Effector memory CD8-positive, alpha-beta T cell (primary cell): ENCODE measurements at regions not wholly inside any gene's neighbourhood (a gene's known extent, or its start where the extent isn't known, plus 50 kb on each side); places are given as distances from the start of the nearest gene placed in this dataset.
"Not testable (repeated sequence)": the region's sequence is repeated elsewhere in the genome, so short reads cannot be mapped to it uniquely, and the experiment has no call there.

Experiments used
- ATAC-seq: fragments of 150-1000 bp; cut with Tn5 transposase; replicated peaks from 2 replicates; pipeline ENCODE4 v1.10.0; 2021; ENCODE audit warnings: mild to moderate bottlenecking, moderate library complexity
- DNase-seq, 3 experiments: peaks; one replicate each; pipeline ENCODE4 v3.0.0; 2021
- H3K27ac Mint-ChIP-seq, 2 donors: one replicate each; pipeline ENCODE4 v1.8.0; 2022; ENCODE audit warnings: mild to moderate bottlenecking in 2 of 2, mixed read lengths in 2 of 2, moderate library complexity in 2 of 2
- H3K27me3 Mint-ChIP-seq, 2 donors: one replicate each; pipeline ENCODE4 v1.8.0; 2022; ENCODE audit warnings: mixed read lengths in 2 of 2
- H3K36me3 Mint-ChIP-seq: one replicate; pipeline ENCODE4 v1.8.0; 2022; ENCODE audit warnings: mild to moderate bottlenecking, moderate library complexity, mixed read lengths; ENCODE audit not compliant: insufficient read depth
- H3K4me1 Mint-ChIP-seq, 2 donors: one replicate each; pipeline ENCODE4 v1.8.0; 2022; ENCODE audit warnings: low read depth in 2 of 2, mixed read lengths in 2 of 2
- H3K4me3 Mint-ChIP-seq, 2 donors: one replicate each; pipeline ENCODE4 v1.8.0; 2022; ENCODE audit warnings: mild to moderate bottlenecking in 2 of 2, mixed read lengths in 2 of 2, moderate library complexity in 2 of 2
- H3K9me3 Mint-ChIP-seq, 2 donors: one replicate each; pipeline ENCODE4 v1.8.0; 2022; ENCODE audit warnings: mixed read lengths in 2 of 2

DNA sequence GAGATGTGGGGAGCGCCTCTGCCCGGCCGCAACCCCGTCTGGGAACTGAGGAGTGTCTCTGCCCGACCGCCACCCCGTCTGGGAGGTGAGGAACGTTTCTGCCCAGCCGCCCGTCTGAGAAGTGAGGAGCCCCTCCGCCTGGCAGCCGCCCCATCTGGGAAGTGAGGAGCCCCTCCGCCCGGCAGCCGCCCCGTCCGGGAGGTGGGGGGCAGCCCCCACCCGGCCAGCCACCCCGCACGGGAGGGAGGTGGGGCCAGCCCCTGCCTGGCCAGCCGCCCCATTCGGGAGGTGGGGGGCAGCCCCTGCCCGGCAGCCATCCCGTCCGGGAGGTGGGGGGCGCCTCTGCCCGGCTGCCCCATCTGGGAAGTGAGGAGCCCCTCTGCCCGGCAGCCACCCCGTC lies 137.7 kb downstream of the KBTBD2 start:
- H3K36me3 Mint-ChIP-seq, H3K27ac Mint-ChIP-seq, H3K4me3 Mint-ChIP-seq, DNase-seq, H3K4me1 Mint-ChIP-seq, H3K9me3 Mint-ChIP-seq, ATAC-seq: not testable (repeated sequence)
- peaks cover 17 to 29% of the 10 kb centered on the region in 2 donors for H3K27me3 Mint-ChIP-seq

DNA sequence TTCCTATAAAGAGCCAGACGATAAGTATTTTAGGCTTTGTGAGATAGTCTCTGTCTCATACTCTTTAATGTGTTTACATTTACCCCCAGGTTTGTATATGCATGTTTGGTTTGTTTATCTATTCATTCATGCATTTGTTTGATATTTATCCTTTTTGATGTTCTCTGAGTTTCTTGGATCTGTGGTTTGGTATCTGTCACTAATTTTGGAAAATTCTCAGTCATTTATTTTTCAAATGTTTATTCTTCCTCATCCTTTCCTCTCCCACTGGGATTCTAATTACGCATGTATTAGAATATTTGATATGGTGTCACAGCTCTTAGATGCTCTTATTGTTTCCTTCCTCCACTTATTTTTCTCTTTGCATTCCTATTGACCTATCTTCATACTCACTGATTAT lies 143.2 kb downstream of the KBTBD2 start:
- H3K27me3 Mint-ChIP-seq, result peaks cover 38 to 39% of the 10 kb centered on the region in 2 donors
- not testable (repeated sequence) for H3K4me3 Mint-ChIP-seq, DNase-seq, H3K9me3 Mint-ChIP-seq, H3K36me3 Mint-ChIP-seq, H3K4me1 Mint-ChIP-seq, ATAC-seq, H3K27ac Mint-ChIP-seq

DNA sequence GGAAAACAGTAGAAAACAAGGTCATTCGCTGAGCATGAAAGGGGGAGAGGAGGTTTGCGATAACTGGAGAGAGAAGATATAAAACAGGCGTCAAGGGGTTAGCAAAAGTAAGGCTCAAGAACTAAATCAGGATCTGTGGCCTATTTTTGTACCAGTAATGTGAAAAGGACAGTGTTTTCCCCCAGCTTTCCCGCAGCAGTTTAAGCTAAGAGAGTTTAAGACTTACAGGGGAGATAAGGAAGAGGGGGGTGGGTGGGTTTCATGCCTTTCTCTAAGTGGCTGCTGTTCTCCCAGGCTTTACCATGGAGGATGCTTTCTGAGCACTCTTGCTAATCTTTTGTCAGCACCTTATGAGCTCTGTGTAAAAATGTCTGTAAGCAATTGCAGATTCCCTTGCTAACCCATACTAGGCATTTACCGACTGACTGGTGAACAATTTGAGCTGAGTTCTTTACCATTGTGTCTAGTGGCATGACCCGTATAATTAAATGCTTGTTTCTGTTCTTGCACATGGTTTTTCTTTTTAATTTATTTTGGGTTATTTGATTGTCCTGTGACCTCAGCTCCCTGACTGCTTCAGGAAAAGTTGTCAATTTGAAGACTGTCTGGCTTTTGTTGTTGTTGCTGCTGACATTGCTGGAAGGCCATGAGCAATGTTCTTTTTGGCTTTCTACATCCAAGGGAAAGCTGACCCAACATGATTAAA lies 144.0 kb downstream of the KBTBD2 start:
- not testable (repeated sequence) for H3K4me3 Mint-ChIP-seq, ATAC-seq, DNase-seq, H3K4me1 Mint-ChIP-seq, H3K9me3 Mint-ChIP-seq, H3K27ac Mint-ChIP-seq, H3K36me3 Mint-ChIP-seq
- peaks cover 38 to 39% of the 10 kb centered on the region in 2 donors for H3K27me3 Mint-ChIP-seq

DNA sequence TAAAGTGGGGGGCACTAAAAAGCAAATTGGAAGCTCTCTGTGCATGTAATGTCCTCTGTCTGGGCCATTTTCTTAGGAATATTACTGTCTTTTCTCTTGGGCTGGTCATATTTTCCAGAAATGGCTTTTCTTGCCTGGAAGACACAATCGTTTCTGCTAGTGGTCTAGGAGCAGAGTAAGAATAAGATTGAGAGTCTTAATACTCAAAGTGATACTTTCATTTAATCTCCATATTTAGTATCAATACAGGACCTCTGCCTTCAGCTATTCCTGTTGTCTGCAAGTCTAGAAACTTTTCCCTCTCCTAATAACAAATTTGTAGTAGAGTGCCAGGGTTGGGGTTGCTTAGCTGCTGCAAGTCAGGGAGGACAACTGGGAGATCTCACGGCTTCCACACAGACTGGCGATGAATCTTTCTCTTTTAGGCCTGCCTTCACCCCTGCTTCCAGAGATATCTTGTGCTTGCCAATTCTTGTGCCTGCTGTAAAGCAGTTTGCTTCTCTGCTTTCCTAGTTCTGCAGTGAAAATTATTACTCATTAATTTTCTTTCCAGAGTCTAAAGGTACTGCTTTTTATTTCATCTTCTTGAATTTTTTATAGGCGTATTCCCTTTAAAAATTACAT lies 149.6 kb downstream of the KBTBD2 start:
- H3K9me3 Mint-ChIP-seq, DNase-seq, H3K27ac Mint-ChIP-seq, ATAC-seq, H3K4me1 Mint-ChIP-seq, H3K4me3 Mint-ChIP-seq, H3K36me3 Mint-ChIP-seq: not testable (repeated sequence)
- H3K27me3 Mint-ChIP-seq, result peaks cover 16 to 21% of the 10 kb centered on the region in 2 donors

DNA sequence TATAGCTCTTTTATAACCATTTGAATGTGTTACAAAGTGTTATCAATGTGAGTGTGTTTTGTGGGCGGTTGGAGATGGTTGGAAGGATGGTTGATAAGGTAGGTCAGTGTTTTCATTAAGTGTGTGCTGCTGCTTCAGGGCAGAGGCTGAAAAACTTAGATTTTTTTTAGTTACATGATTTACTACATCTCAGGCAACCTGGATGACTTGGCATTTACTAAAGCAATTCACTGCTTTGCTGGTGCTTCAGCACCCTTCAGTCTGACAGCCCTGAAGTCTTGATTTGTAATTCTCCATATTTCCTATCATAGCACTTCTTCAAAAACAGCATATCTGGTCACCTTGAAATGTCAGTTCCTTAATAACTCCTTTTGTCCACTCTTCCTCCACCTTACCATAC lies 151.8 kb downstream of the KBTBD2 start:
- peaks cover 23 to 32% of the 10 kb centered on the region in 2 donors for H3K27me3 Mint-ChIP-seq
- H3K27ac Mint-ChIP-seq, DNase-seq, H3K4me3 Mint-ChIP-seq, H3K9me3 Mint-ChIP-seq, H3K36me3 Mint-ChIP-seq, H3K4me1 Mint-ChIP-seq, ATAC-seq: not testable (repeated sequence)

DNA sequence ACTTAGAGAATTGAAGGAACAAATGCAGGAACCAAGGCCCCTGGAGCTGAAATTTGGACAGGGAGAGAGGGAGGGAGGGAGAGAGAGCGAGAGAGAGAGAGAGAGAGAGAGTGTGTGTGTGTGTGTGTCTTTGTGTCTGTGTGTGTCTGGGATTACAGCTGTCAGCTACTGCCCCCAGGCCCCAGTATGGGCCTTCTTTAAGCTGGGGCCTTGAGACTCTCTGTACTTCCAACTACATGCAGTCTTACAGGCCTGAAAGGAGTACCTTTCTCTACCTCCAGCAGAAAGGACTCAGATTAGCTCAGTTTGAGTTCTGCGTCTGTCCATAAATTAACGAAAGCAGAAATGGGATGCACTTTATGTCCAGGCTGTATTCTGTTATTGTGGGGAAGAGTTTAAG lies 153.2 kb downstream of the KBTBD2 start:
- not testable (repeated sequence) for H3K27ac Mint-ChIP-seq, H3K36me3 Mint-ChIP-seq, H3K4me1 Mint-ChIP-seq

DNA sequence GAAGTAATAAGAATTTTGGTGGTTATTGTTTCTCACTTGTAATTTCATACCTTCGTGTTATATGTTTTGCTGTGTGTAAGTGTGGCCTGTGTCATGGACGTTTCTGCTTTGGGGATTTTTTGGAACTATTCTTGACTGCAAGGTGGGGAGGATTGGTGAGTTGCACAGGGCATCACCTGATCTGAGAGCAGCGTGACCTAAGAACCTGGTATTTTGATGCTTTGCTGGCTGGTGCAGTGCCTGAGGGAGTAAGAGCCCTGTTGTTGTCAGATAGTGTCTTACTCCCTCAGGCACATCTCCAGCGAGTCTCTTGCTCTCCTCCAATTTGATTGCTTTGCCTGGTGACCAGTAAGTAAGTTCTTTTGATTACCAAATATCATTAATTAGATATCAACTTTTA lies 158.8 kb downstream of the KBTBD2 start:
- H3K4me1 Mint-ChIP-seq, result not testable (repeated sequence)

More for the DNA sequence above, 153.2 kb downstream of the KBTBD2 start:
- not testable (repeated sequence) for H3K4me3 Mint-ChIP-seq, H3K9me3 Mint-ChIP-seq, DNase-seq, ATAC-seq
- H3K27me3 Mint-ChIP-seq, result peaks cover 14 to 26% of the 10 kb centered on the region in 2 donors

DNA sequence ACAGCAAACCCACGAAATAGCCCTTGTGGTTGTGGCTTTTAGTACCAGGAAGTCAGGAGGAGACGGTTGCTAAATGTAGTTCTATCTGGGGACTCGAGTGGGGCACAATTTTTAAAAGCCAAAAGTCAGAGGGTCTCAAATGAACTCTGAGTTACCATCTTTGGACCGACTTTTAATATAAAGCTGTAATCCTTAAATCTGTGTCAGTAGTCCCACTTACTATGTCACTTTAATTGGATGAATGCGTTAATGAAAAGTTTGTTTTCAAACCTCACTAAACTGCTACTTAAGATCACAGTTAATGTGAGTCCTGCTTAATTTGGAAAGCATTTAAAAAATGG lies 162.3 kb downstream of the KBTBD2 start:
- H3K9me3 Mint-ChIP-seq, H3K36me3 Mint-ChIP-seq, H3K27ac Mint-ChIP-seq, DNase-seq, H3K4me1 Mint-ChIP-seq, ATAC-seq: not testable (repeated sequence)
- Mint-ChIP-seq H3K4me3 (peak overlapping the region; percentile 54 to 81), H3K27me3 (peaks cover 27 to 35% of the 10 kb centered on the region in 2 donors)

More for the DNA sequence above, 158.8 kb downstream of the KBTBD2 start:
- H3K4me3 Mint-ChIP-seq, H3K27ac Mint-ChIP-seq, DNase-seq, ATAC-seq, H3K9me3 Mint-ChIP-seq, H3K36me3 Mint-ChIP-seq: not testable (repeated sequence)
- peaks cover 15 to 25% of the 10 kb centered on the region in 2 donors for H3K27me3 Mint-ChIP-seq

DNA sequence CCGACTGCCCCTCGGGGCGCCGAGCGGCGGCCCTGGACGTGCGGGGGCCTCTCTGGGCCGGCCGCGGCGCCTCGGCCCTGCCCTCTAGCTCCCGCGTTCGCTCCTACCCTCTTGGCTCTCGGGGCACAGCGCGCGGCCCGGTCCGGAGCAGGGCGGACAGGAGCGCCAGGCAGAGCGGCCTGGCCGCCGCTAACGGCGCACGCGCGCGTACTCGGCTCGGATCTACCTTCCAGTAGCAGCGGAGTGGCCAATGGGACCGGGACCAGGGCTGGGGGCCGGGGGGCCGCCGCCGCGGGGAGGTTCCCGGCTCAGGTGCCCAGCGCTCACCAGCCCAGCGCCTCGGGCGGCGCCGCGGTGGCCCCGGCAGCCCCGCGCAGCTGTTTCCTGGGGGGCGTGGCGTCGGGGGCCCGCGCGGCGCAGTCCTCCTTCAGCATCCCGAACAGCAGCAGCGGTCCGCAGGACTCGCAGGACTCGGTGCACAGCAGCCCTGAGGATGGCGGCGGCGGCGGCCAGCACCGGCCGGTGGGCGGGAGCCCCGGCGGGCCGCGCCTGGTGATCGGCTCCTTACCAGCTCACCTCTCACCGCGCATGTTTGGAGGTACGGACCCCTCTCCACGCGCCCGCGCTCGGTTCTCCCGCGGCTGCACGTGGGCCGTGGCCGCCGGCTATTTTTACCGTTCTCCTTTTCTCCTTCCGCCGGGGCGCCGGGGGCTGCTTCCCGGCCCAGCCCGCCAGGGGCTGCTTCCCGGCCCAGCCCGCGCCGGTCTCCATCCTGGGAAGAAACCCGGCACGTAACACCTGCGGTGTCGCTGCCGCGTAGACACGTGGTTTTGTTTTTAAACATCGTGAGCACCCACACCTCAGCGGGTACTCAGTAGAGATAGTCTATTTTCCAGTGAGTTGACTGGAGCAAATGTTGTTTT lies 162.9 kb downstream of the KBTBD2 start:
- H3K4me1 Mint-ChIP-seq, H3K27ac Mint-ChIP-seq: not testable (repeated sequence)
- H3K27me3 Mint-ChIP-seq, result peaks cover 31 to 42% of the 10 kb centered on the region in 2 donors

DNA sequence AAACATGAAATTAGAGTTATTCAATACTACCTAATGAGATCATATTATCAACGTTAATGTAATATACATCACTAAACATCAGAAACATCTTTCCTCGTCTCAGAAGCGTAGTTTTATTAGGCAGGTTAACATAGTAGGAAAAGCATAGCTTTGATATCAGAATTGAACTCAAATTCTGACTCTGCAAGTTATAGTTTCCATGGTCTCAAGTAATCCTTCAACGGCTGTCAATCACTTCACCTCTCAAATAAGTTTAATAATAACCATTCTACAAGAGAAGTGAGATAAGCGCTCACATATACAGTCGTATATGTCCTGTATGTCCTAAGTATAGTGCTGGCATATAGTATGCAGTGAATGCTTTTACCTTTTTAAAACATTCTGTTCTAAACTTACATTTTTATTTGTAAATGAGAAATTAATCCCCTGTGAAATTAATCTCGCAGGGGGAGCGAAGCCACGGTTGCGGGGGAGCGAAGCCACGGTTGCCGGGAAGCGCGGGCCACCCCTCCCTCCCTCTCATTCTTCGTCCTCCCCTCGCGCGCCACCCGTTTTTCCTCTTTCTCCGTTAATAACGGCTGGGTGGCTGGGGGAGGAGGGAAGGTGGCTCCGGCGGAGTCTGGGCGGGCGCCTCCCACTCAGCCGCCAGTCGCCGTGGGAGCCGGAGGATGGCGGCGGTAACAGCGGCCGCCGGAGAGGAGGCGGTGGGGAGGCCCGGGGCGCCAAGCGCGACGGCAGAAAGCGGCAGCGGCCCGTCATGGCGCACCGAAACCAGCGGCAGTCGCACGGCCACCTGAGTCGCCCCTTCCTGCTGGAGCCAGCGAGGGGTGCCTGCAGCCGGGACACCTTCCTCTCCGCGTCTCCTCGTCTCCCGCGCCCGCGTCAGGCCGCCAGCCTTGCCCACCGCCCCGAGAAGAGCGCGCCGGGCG lies 163.8 kb downstream of the KBTBD2 start:
- ATAC-seq (peak; percentile 65), DNase-seq (peak; percentile 2 to 8 (median 5))
- H3K27me3 Mint-ChIP-seq, result peaks cover 37 to 46% of the 10 kb centered on the region in 2 donors

More for the DNA sequence above, 162.9 kb downstream of the KBTBD2 start:
- H3K4me3 Mint-ChIP-seq, result peak overlapping the region; percentile 73 to 81
- not testable (repeated sequence) for H3K9me3 Mint-ChIP-seq, H3K36me3 Mint-ChIP-seq
- ATAC-seq (peak; percentile 74), DNase-seq (peak; percentile 4 to 25 (median 4))

DNA sequence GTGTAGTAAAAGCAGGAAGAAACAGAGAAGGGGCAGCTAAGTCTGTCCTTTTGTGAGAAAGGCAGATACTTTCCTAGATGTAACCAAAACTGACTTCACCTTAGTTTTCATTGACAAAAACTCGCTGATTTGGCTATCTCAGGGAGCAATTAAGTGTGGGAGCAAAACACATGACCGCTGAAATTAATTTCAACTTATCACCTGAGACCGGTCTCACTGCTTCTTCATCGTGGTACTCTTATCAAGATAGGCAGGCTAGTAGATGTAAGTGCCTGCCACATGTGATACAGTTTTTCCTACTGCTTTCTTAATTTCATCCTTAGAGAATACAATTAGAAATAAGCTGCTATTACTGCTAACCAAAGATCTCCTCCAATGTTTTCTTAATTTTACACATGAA lies 168.7 kb downstream of the KBTBD2 start:
- H3K9me3 Mint-ChIP-seq, H3K36me3 Mint-ChIP-seq, DNase-seq, ATAC-seq, H3K27ac Mint-ChIP-seq, H3K4me1 Mint-ChIP-seq, H3K4me3 Mint-ChIP-seq: not testable (repeated sequence)
- peaks cover 35 to 40% of the 10 kb centered on the region in 2 donors for H3K27me3 Mint-ChIP-seq

More for the DNA sequence above, 163.8 kb downstream of the KBTBD2 start:
- H3K4me1 Mint-ChIP-seq, H3K27ac Mint-ChIP-seq, H3K9me3 Mint-ChIP-seq, H3K36me3 Mint-ChIP-seq: not testable (repeated sequence)
- H3K4me3 Mint-ChIP-seq, result peak overlapping the region; percentile 73 to 81

DNA sequence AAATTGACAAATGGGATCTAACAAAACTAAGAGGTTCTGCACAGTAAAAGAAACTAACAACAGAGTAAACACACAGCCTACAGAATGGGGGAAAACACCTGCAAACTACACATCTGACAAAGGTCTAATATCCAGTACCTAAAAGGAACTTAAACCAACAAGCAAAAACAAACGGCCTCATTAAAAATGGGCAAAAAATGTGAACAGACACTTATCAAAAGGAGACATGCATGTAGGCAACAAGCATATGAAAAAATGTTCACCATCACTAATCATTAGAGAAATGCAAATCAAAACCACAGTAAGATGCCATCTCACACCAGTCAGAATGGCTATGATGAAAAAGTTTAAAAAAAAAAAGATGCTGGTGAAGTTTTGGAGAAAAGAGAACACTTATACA lies 197.4 kb downstream of the KBTBD2 start:
- DNase-seq (no peak), ATAC-seq (no peak)
- no peaks in the 10 kb centered on the region for H3K36me3 Mint-ChIP-seq
- peaks cover 24 to 32% of the 10 kb centered on the region in 2 donors for H3K27me3 Mint-ChIP-seq
- no peak overlapping the region for H3K27ac Mint-ChIP-seq
- H3K9me3 Mint-ChIP-seq, result no peaks in the 10 kb centered on the region
- peaks cover 0 to 5% of the 10 kb centered on the region in 2 donors for H3K4me1 Mint-ChIP-seq
- no peak overlapping the region for H3K4me3 Mint-ChIP-seq
